GM23338 (cell line): ENCODE measurements at regions not wholly inside any gene's neighbourhood (a gene's known extent, or its start where the extent isn't known, plus 50 kb on each side); places are given as distances from the start of the nearest gene placed in this dataset.

Experiments
- ATAC-seq: fragments of 200-7000 bp; cut with Tn5 transposase; 3 replicates; pipeline ENCODE4 v1.9.1; 2020
- DNase-seq: peaks from one replicate; pipeline ENCODE4 v3.0.0-alpha.2; 2015; ENCODE audit warnings: low spot score
- H2AFZ ChIP-seq: fragments of 200-600 bp; sonication (generic); 2 replicates; pipeline ENCODE4 v1.8.0; 2016; ENCODE audit warnings: antibody characterized with exemption, mild to moderate bottlenecking, moderate library complexity
- H3F3A ChIP-seq: fragments of 200-600 bp; sonication (generic); replicated peaks from 2 replicates; pipeline ENCODE4 v1.8.0; 2017; ENCODE audit warnings: antibody characterized with exemption, mixed run types, low read depth
- H3K27ac ChIP-seq: fragments of 200-600 bp; sonication (generic); 2 replicates; pipeline ENCODE4 v1.6.1; 2016; ENCODE audit warnings: low read depth
- H3K27me3 ChIP-seq: fragments of 200-600 bp; sonication (generic); 2 replicates; pipeline ENCODE4 v1.8.0; 2016; ENCODE audit warnings: mild to moderate bottlenecking, mixed run types, moderate library complexity; ENCODE audit not compliant: insufficient read depth
- H3K36me3 ChIP-seq: fragments of 200-600 bp; sonication (generic); 2 replicates; pipeline ENCODE4 v1.8.0; 2016; ENCODE audit warnings: mild to moderate bottlenecking; ENCODE audit not compliant: insufficient read depth
- H3K4me1 ChIP-seq: fragments of 200-600 bp; sonication (generic); 2 replicates; pipeline ENCODE4 v1.8.0; 2016; ENCODE audit warnings: mild to moderate bottlenecking, moderate library complexity; ENCODE audit not compliant: insufficient read depth
- H3K4me2 ChIP-seq: fragments of 200-600 bp; sonication (generic); 2 replicates; pipeline ENCODE4 v1.7.1; 2017; ENCODE audit warnings: mixed run types
- H3K4me3 ChIP-seq: fragments of 200-600 bp; sonication (generic); 2 replicates; pipeline ENCODE4 v1.6.1; 2016; ENCODE audit warnings: mixed run types
- H3K79me2 ChIP-seq: fragments of 200-600 bp; sonication (generic); replicated peaks from 2 replicates; pipeline ENCODE4 v1.8.0; 2017; ENCODE audit warnings: mild to moderate bottlenecking; ENCODE audit not compliant: insufficient read depth
- H3K9me2 ChIP-seq: fragments of 200-600 bp; sonication (generic); 2 replicates; pipeline ENCODE4 v1.8.0; 2017; ENCODE audit not compliant: insufficient read depth
- H4K20me1 ChIP-seq: fragments of 200-600 bp; sonication (generic); replicated peaks from 2 replicates; pipeline ENCODE4 v1.8.0; 2017; ENCODE audit warnings: mild to moderate bottlenecking; ENCODE audit not compliant: insufficient read depth
- H3K27ac Mint-ChIP-seq: 2 replicates; pipeline ENCODE4 v1.8.0; 2020; ENCODE audit warnings: inconsistent platforms, mild to moderate bottlenecking, moderate library complexity, mixed read lengths
- H3K27me3 Mint-ChIP-seq: 3 replicates; pipeline ENCODE4 v1.8.0; 2022; ENCODE audit warnings: low read depth, mild to moderate bottlenecking, moderate library complexity, mixed read lengths, inconsistent platforms; ENCODE audit not compliant: insufficient read depth, poor library complexity
- H3K36me3 Mint-ChIP-seq: 3 replicates; pipeline ENCODE4 v1.8.0; 2021; ENCODE audit warnings: low read depth, mild to moderate bottlenecking, inconsistent platforms, moderate library complexity, mixed read lengths
- H3K4me1 Mint-ChIP-seq: 3 replicates; pipeline ENCODE4 v1.8.0; 2020; ENCODE audit warnings: mild to moderate bottlenecking, inconsistent platforms, mixed read lengths
- H3K4me3 Mint-ChIP-seq: 3 replicates; pipeline ENCODE4 v1.8.0; 2021; ENCODE audit warnings: moderate library complexity, mild to moderate bottlenecking, inconsistent platforms, mixed read lengths
- H3K9me3 Mint-ChIP-seq: 3 replicates; pipeline ENCODE4 v1.8.0; 2020; ENCODE audit warnings: moderate library complexity, mild to moderate bottlenecking, inconsistent platforms, mixed read lengths
- CREB1 ChIP-seq: fragments of 250-450 bp; sonication (Bioruptor Pico); IDR thresholded peaks from 2 replicates; pipeline ENCODE4 v1.5.0; 2020; ENCODE audit warnings: low read depth, mild to moderate bottlenecking, moderate library complexity
- EZH2 ChIP-seq: fragments of 200-600 bp; sonication (generic); IDR thresholded peaks from one replicate; pipeline ENCODE4 v1.8.0; 2017; ENCODE audit warnings: antibody characterized with exemption, mild to moderate bottlenecking, low read depth; ENCODE audit not compliant: unreplicated experiment
- EZH2phosphoT487 ChIP-seq: fragments of 200-600 bp; sonication (generic); IDR thresholded peaks from one replicate; pipeline ENCODE4 v1.8.1; 2018; ENCODE audit warnings: antibody characterized with exemption; ENCODE audit not compliant: unreplicated experiment
- JUNB ChIP-seq: IDR thresholded peaks from one replicate; pipeline ENCODE4 v1.6.1; 2016; ENCODE audit warnings: antibody characterized with exemption; ENCODE audit not compliant: unreplicated experiment
- NANOG ChIP-seq: IDR thresholded peaks from 2 replicates; pipeline ENCODE4 v1.6.1; 2016; ENCODE audit warnings: antibody characterized with exemption, borderline replicate concordance
- POLR2AphosphoS5 ChIP-seq: IDR thresholded peaks from 2 replicates; pipeline ENCODE4 v1.6.1; 2016; ENCODE audit warnings: antibody characterized with exemption, low read depth
- STAT1 ChIP-seq: IDR thresholded peaks from one replicate; pipeline ENCODE4 v1.6.1; 2016; ENCODE audit warnings: antibody characterized with exemption; ENCODE audit not compliant: unreplicated experiment
- ZNF114 ChIP-seq: fragments of 250-450 bp; sonication (Bioruptor Pico); IDR thresholded peaks from 2 replicates; pipeline ENCODE4 v1.5.0; 2020; ENCODE audit warnings: mild to moderate bottlenecking, moderate library complexity
- ZNF331 ChIP-seq: fragments of 250-450 bp; sonication (Bioruptor Pico); IDR thresholded peaks from 2 replicates; pipeline ENCODE4 v1.5.0; 2020; ENCODE audit warnings: low read depth, mild to moderate bottlenecking, moderate library complexity
- TF ChIP-seq, protein P1 (sequence below): IDR thresholded peaks from one replicate; pipeline ENCODE4 v1.6.1; 2018; ENCODE audit warnings: antibody characterized with exemption; ENCODE audit not compliant: unreplicated experiment
- TF ChIP-seq, protein P2 (sequence below): IDR thresholded peaks from 2 replicates; pipeline ENCODE4 v1.6.1; 2016; ENCODE audit warnings: antibody characterized with exemption
- TF ChIP-seq, protein P3 (sequence below), 2 experiments: fragments of 200-600 bp in 1 of 2; sonication (generic) in 1 of 2; conservative IDR thresholded peaks; 2 replicates each; pipeline versions ENCODE4 v1.5.1 to v1.6.1; 2016 to 2017; ENCODE audit warnings: antibody characterized with exemption in 2 of 2, low read depth in 2 of 2, mild to moderate bottlenecking in 2 of 2, moderate library complexity in 1 of 2
- TF ChIP-seq, protein P4 (sequence below): fragments of 250-450 bp; sonication (Bioruptor Pico); IDR thresholded peaks from 2 replicates; pipeline ENCODE4 v1.5.0; 2020; ENCODE audit warnings: mild to moderate bottlenecking, moderate library complexity

DNA sequence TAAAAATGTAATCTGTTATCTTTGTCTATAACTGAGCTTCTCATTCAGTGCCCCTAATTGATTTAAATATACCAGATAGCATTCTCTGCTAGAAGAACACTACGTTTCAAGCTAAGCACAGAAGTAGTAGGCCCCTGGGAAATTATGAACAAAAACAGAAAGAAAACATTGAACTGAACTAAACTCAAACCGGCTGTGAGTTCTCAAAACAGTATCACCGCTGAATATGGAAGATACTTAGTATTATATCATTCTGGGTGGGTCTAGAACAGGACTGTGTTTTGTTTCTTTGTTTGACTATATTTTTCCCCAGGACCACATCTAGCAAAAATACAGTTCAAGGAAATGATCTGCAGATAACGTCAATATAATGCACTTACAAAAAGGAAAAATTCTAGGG, 95.1 kb upstream of the HMHB1 start:
- Mint-ChIP-seq H3K27ac (no peak overlapping the region), H3K9me3 (no peaks in the 10 kb centered on the region), H3K4me1 (no peaks in the 10 kb centered on the region), H3K27me3 (no peaks in the 10 kb centered on the region), H3K36me3 (no peaks in the 10 kb centered on the region), H3K4me3 (no peak overlapping the region)
- H3K79me2 ChIP-seq, result no peaks in the 10 kb centered on the region
- no peaks in the 10 kb centered on the region for H3K9me2 ChIP-seq
- ATAC-seq, result no peak
- H3K27ac ChIP-seq, result no peak overlapping the region
- H4K20me1 ChIP-seq, result no peaks in the 10 kb centered on the region
- H3F3A ChIP-seq, result no peaks in the 10 kb centered on the region
- no peaks in the 10 kb centered on the region for H3K27me3 ChIP-seq
- TF ChIP-seq JUNB, result no peak
- TF ChIP-seq, protein P1, sequence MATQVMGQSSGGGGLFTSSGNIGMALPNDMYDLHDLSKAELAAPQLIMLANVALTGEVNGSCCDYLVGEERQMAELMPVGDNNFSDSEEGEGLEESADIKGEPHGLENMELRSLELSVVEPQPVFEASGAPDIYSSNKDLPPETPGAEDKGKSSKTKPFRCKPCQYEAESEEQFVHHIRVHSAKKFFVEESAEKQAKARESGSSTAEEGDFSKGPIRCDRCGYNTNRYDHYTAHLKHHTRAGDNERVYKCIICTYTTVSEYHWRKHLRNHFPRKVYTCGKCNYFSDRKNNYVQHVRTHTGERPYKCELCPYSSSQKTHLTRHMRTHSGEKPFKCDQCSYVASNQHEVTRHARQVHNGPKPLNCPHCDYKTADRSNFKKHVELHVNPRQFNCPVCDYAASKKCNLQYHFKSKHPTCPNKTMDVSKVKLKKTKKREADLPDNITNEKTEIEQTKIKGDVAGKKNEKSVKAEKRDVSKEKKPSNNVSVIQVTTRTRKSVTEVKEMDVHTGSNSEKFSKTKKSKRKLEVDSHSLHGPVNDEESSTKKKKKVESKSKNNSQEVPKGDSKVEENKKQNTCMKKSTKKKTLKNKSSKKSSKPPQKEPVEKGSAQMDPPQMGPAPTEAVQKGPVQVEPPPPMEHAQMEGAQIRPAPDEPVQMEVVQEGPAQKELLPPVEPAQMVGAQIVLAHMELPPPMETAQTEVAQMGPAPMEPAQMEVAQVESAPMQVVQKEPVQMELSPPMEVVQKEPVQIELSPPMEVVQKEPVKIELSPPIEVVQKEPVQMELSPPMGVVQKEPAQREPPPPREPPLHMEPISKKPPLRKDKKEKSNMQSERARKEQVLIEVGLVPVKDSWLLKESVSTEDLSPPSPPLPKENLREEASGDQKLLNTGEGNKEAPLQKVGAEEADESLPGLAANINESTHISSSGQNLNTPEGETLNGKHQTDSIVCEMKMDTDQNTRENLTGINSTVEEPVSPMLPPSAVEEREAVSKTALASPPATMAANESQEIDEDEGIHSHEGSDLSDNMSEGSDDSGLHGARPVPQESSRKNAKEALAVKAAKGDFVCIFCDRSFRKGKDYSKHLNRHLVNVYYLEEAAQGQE, result no peak
- no peak for TF ChIP-seq EZH2
- no peak for TF ChIP-seq POLR2AphosphoS5
- TF ChIP-seq, protein P2, sequence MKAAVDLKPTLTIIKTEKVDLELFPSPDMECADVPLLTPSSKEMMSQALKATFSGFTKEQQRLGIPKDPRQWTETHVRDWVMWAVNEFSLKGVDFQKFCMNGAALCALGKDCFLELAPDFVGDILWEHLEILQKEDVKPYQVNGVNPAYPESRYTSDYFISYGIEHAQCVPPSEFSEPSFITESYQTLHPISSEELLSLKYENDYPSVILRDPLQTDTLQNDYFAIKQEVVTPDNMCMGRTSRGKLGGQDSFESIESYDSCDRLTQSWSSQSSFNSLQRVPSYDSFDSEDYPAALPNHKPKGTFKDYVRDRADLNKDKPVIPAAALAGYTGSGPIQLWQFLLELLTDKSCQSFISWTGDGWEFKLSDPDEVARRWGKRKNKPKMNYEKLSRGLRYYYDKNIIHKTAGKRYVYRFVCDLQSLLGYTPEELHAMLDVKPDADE, result no peak
- no peak for TF ChIP-seq ZNF331
- TF ChIP-seq, protein P3, sequence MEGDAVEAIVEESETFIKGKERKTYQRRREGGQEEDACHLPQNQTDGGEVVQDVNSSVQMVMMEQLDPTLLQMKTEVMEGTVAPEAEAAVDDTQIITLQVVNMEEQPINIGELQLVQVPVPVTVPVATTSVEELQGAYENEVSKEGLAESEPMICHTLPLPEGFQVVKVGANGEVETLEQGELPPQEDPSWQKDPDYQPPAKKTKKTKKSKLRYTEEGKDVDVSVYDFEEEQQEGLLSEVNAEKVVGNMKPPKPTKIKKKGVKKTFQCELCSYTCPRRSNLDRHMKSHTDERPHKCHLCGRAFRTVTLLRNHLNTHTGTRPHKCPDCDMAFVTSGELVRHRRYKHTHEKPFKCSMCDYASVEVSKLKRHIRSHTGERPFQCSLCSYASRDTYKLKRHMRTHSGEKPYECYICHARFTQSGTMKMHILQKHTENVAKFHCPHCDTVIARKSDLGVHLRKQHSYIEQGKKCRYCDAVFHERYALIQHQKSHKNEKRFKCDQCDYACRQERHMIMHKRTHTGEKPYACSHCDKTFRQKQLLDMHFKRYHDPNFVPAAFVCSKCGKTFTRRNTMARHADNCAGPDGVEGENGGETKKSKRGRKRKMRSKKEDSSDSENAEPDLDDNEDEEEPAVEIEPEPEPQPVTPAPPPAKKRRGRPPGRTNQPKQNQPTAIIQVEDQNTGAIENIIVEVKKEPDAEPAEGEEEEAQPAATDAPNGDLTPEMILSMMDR (conservative IDR thresholded peaks at IDR 0.05; ENCODE audit: low read depth in 2 of 2), result no peak
- TF ChIP-seq ZNF114 (CRISPR knock-in tag), result no peak
- no peak for TF ChIP-seq EZH2phosphoT487
- no peak for TF ChIP-seq CREB1 (CRISPR knock-in tag)
- no peak for TF ChIP-seq STAT1
- no peak for TF ChIP-seq NANOG
- TF ChIP-seq, protein P4, sequence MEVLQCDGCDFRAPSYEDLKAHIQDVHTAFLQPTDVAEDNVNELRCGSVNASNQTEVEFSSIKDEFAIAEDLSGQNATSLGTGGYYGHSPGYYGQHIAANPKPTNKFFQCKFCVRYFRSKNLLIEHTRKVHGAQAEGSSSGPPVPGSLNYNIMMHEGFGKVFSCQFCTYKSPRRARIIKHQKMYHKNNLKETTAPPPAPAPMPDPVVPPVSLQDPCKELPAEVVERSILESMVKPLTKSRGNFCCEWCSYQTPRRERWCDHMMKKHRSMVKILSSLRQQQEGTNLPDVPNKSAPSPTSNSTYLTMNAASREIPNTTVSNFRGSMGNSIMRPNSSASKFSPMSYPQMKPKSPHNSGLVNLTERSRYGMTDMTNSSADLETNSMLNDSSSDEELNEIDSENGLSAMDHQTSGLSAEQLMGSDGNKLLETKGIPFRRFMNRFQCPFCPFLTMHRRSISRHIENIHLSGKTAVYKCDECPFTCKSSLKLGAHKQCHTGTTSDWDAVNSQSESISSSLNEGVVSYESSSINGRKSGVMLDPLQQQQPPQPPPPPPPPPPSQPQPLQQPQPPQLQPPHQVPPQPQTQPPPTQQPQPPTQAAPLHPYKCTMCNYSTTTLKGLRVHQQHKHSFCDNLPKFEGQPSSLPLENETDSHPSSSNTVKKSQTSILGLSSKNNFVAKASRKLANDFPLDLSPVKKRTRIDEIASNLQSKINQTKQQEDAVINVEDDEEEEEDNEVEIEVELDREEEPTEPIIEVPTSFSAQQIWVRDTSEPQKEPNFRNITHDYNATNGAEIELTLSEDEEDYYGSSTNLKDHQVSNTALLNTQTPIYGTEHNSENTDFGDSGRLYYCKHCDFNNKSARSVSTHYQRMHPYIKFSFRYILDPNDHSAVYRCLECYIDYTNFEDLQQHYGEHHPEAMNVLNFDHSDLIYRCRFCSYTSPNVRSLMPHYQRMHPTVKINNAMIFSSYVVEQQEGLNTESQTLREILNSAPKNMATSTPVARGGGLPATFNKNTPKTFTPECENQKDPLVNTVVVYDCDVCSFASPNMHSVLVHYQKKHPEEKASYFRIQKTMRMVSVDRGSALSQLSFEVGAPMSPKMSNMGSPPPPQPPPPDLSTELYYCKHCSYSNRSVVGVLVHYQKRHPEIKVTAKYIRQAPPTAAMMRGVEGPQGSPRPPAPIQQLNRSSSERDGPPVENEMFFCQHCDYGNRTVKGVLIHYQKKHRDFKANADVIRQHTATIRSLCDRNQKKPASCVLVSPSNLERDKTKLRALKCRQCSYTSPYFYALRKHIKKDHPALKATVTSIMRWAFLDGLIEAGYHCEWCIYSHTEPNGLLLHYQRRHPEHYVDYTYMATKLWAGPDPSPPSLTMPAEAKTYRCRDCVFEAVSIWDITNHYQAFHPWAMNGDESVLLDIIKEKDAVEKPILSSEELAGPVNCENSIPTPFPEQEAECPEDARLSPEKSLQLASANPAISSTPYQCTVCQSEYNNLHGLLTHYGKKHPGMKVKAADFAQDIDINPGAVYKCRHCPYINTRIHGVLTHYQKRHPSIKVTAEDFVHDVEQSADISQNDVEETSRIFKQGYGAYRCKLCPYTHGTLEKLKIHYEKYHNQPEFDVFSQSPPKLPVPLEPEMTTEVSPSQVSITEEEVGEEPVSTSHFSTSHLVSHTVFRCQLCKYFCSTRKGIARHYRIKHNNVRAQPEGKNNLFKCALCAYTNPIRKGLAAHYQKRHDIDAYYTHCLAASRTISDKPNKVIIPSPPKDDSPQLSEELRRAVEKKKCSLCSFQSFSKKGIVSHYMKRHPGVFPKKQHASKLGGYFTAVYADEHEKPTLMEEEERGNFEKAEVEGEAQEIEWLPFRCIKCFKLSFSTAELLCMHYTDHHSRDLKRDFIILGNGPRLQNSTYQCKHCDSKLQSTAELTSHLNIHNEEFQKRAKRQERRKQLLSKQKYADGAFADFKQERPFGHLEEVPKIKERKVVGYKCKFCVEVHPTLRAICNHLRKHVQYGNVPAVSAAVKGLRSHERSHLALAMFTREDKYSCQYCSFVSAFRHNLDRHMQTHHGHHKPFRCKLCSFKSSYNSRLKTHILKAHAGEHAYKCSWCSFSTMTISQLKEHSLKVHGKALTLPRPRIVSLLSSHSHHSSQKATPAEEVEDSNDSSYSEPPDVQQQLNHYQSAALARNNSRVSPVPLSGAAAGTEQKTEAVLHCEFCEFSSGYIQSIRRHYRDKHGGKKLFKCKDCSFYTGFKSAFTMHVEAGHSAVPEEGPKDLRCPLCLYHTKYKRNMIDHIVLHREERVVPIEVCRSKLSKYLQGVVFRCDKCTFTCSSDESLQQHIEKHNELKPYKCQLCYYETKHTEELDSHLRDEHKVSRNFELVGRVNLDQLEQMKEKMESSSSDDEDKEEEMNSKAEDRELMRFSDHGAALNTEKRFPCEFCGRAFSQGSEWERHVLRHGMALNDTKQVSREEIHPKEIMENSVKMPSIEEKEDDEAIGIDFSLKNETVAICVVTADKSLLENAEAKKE, result no peak
- H3K36me3 ChIP-seq, result no peaks in the 10 kb centered on the region
- DNase-seq, result no peak
- H3K4me1 ChIP-seq, result no peaks in the 10 kb centered on the region
- no peak overlapping the region for H2AFZ ChIP-seq
- H3K4me3 ChIP-seq, result no peak overlapping the region
- H3K4me2 ChIP-seq, result no peak overlapping the region
